ENCODE measurements at regions not wholly inside any gene's neighbourhood (a gene's known extent, or its start where the extent isn't known, plus 50 kb on each side); places are given as distances from the start of the nearest gene placed in this dataset.
A peak's percentile ranks its signal among the peaks of the same experiment; 100 is the strongest.
"Not testable (repeated sequence)": the region's sequence is repeated elsewhere in the genome, so short reads cannot be mapped to it uniquely, and the experiment has no call there.

DNA sequence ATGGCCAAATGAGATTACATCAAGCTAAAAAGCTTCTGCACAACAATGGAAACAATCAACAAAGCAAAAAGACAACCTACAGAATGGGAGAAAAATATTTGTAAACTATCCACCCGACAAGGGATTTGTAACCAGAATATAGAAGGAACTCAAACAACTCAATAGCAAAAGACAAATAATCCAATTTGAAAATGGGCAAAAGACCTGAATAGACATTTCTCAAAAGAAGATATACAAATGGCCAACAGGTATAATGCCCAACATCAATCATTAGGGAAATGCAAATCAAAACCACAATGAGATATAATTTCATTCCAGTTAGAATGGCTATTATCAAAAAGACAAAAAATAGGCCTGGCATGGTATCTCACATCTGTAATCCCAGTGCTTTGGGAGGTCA is 140.0 kb downstream of the GLUL start:
- ChIA-PET POLR2A (ENCODE audit: partially characterized antibody) (no interaction called here), CTCF (ENCODE audit: partially characterized antibody) (no interaction called here)
- Mint-ChIP-seq H3K27ac (no peak overlapping the region), H3K4me1 (peaks cover 6 to 21% (median 13%) of the 10 kb centered on the region in 4 donors), H3K27me3 (no peaks in the 10 kb centered on the region), H3K36me3 (no peaks in the 10 kb centered on the region), H3K9me3 (no peaks in the 10 kb centered on the region), H3K4me3 (no peak overlapping the region)
- DNase-seq: no peak
- H3K27ac ChIP-seq (ENCODE audit: low read depth, low read length): no peak overlapping the region
- H3K9me3 ChIP-seq (ENCODE audit: control insufficient read depth in 1 of 2, low read length in 2 of 2): no peaks in the 10 kb centered on the region
- H3K27me3 ChIP-seq (ENCODE audit: insufficient read depth, low read length): no peaks in the 10 kb centered on the region
- no peaks in the 10 kb centered on the region for H3K36me3 ChIP-seq (ENCODE audit: insufficient read depth, low read length)
- H3K4me3 ChIP-seq (ENCODE audit: low read length in 2 of 2): no peak overlapping the region
- H3K4me1 ChIP-seq (ENCODE audit: insufficient read depth, low read length): peaks cover 12% of the 10 kb centered on the region
- intact Hi-C loops (cut with micrococcal nuclease): no loop called here

DNA sequence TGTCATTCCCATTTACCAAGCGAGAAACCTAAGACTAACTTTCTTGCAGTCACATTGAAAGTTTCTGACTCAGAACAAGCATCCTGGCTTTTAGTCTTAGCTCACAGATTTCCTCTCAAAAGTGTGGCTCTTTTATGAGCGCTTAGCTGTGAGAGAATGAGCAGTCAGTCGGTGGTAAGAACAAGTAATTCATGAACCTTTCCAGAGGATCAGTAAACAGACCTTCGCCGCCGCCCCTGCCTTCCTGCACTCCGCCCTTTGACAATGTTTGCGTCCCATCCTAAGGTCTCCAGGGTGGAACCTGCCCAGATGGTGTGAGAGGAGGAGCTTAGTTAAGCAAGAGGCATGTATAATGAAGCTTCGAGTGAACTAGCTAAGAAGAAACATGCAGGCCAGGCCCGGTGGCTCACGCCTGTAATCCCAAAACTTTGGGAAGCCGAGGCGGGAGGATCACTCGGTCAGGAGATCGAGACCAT is 142.4 kb downstream of the GLUL start:
- no peak overlapping the region for H3K4me3 ChIP-seq (ENCODE audit: low read length in 2 of 2)
- peaks cover 6 to 21% (median 13%) of the 10 kb centered on the region in 4 donors for H3K4me1 Mint-ChIP-seq
- no peaks in the 10 kb centered on the region for H3K36me3 Mint-ChIP-seq
- peaks cover 0 to 4% of the 10 kb centered on the region in 2 donors for H3K27me3 Mint-ChIP-seq
- H3K4me1 ChIP-seq (ENCODE audit: insufficient read depth, low read length): peaks cover 12% of the 10 kb centered on the region
- H3K27ac ChIP-seq (ENCODE audit: low read depth, low read length): no peak overlapping the region
- no peak for DNase-seq
- ChIA-PET CTCF (ENCODE audit: partially characterized antibody) (interaction anchor here (2.0 kb wide), 1 partner anchor 106 kb away, joined by 7 read pairs; no protein-coding TSS in a partner anchor), POLR2A (ENCODE audit: partially characterized antibody) (no interaction called here)
- H3K4me3 Mint-ChIP-seq: peak overlapping the region in 3 of 8 donors; percentile 34 to 49 (median 45)
- intact Hi-C loops (cut with micrococcal nuclease): no loop called here
- H3K27ac Mint-ChIP-seq: peak overlapping the region in 4 of 7 donors; percentile 24 to 59 (median 48)
- H3K36me3 ChIP-seq (ENCODE audit: insufficient read depth, low read length): no peaks in the 10 kb centered on the region
- no peaks in the 10 kb centered on the region for H3K27me3 ChIP-seq (ENCODE audit: insufficient read depth, low read length)
- no peaks in the 10 kb centered on the region for H3K9me3 ChIP-seq (ENCODE audit: control insufficient read depth in 1 of 2, low read length in 2 of 2)
- H3K9me3 Mint-ChIP-seq: no peaks in the 10 kb centered on the region

DNA sequence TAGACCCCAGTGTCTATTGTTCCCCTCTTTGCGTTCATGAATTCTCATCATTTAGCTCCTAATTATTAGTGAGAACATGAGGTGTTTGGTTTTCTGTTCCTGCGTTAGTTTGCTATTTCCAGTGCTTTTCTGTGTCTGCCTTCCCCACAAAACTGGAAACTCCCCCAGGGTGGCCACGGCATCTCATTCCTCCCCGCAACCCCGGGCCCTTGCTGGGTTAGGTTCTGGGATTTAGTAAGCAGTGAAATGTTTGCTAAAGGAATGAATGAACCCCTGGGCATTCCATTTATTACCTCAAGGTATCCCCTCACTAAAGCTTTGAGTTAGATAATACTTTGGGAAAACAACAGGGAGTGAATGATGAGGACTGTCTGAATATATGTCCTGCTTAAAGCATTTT is 142.9 kb downstream of the GLUL start:
- Mint-ChIP-seq H3K27me3 (peaks cover 0 to 6% of the 10 kb centered on the region in 2 donors), H3K4me1 (peaks cover 6 to 21% (median 13%) of the 10 kb centered on the region in 4 donors), H3K36me3 (no peaks in the 10 kb centered on the region), H3K4me3 (peak overlapping the region in 3 of 8 donors; percentile 41 to 54 (median 52)), H3K27ac (peak overlapping the region in 1 of 7 donors; percentile 31), H3K9me3 (no peaks in the 10 kb centered on the region)
- no peak overlapping the region for H3K4me3 ChIP-seq (ENCODE audit: low read length in 2 of 2)
- CTCF ChIA-PET (ENCODE audit: partially characterized antibody): interaction anchor here (2.0 kb wide), 1 partner anchor 105 kb away, joined by 7 read pairs; no protein-coding TSS in a partner anchor
- no peak for DNase-seq
- no peaks in the 10 kb centered on the region for H3K9me3 ChIP-seq (ENCODE audit: control insufficient read depth in 1 of 2, low read length in 2 of 2)
- H3K4me1 ChIP-seq (ENCODE audit: insufficient read depth, low read length): peaks cover 12% of the 10 kb centered on the region
- intact Hi-C loops (cut with micrococcal nuclease): no loop called here
- no peaks in the 10 kb centered on the region for H3K36me3 ChIP-seq (ENCODE audit: insufficient read depth, low read length)
- no peaks in the 10 kb centered on the region for H3K27me3 ChIP-seq (ENCODE audit: insufficient read depth, low read length)
- POLR2A ChIA-PET (ENCODE audit: partially characterized antibody): no interaction called here
- H3K27ac ChIP-seq (ENCODE audit: low read depth, low read length): no peak overlapping the region

DNA sequence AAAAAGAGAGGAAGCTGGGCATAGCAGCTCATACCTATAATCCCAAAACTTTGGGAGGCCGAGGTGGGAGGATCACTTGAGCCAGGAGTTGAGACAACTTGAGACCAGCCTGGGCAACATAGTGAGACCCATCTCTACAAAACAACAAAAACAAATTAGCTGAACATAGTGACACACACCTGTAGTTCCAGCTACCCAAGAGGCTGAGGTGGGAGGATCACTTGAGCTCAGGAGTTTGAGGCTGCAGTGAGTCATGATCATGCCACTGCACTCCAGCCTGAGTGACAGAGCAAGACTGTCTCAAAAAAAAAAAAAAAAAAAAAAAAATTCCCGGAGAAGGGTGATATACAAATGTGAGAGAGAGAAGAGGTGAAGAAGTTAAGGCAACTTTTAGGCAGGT is 143.8 kb downstream of the GLUL start:
- H3K4me3 Mint-ChIP-seq; DNase-seq; H3K4me3 ChIP-seq (ENCODE audit: low read length in 2 of 2); H3K36me3 Mint-ChIP-seq; H3K36me3 ChIP-seq (ENCODE audit: insufficient read depth, low read length); H3K9me3 Mint-ChIP-seq; intact Hi-C loops (cut with micrococcal nuclease); H3K27ac ChIP-seq (ENCODE audit: low read depth, low read length); H3K9me3 ChIP-seq (ENCODE audit: control insufficient read depth in 1 of 2, low read length in 2 of 2); H3K27me3 ChIP-seq (ENCODE audit: insufficient read depth, low read length); H3K27ac Mint-ChIP-seq; H3K27me3 Mint-ChIP-seq: not testable (repeated sequence)
- peaks cover 12% of the 10 kb centered on the region for H3K4me1 ChIP-seq (ENCODE audit: insufficient read depth, low read length)
- CTCF ChIA-PET (ENCODE audit: partially characterized antibody): interaction anchor here (2.0 kb wide), 1 partner anchor 105 kb away, joined by 7 read pairs; no protein-coding TSS in a partner anchor
- H3K4me1 Mint-ChIP-seq: peaks cover 5 to 21% (median 13%) of the 10 kb centered on the region in 4 donors
- POLR2A ChIA-PET (ENCODE audit: partially characterized antibody): interaction anchor here (1.2 kb wide), 1 partner anchor 11 kb away, joined by 3 read pairs; no protein-coding TSS in a partner anchor

DNA sequence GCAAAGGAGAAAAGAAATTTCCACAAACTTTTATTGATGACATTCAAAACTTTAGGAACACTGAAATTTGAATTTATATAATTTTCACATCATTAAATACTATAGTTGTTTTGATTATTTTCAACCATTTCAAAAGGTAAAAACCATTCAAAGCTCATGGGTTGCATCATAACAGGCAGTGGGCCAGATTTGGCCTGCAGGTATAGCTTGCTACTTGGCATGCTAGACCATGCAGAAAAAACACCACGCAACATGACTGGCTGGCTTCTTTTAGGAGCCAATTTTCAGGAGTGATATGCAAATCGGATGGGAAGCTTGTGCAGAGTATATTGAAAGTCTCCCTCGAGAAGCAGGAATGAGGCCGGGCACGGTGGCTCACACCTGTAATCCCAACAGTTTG is 144.8 kb downstream of the GLUL start:
- DNase-seq: no peak
- intact Hi-C loops (cut with micrococcal nuclease): no loop called here
- Histone ChIP-seq H3K36me3 (ENCODE audit: insufficient read depth, low read length) (no peaks in the 10 kb centered on the region), H3K27me3 (ENCODE audit: insufficient read depth, low read length) (no peaks in the 10 kb centered on the region), H3K4me3 (ENCODE audit: low read length in 2 of 2) (no peak overlapping the region), H3K9me3 (ENCODE audit: control insufficient read depth in 1 of 2, low read length in 2 of 2) (no peaks in the 10 kb centered on the region), H3K27ac (ENCODE audit: low read depth, low read length) (no peak overlapping the region), H3K4me1 (ENCODE audit: insufficient read depth, low read length) (peaks cover 12% of the 10 kb centered on the region)
- POLR2A ChIA-PET (ENCODE audit: partially characterized antibody): no interaction called here
- H3K27ac Mint-ChIP-seq: no peak overlapping the region
- H3K4me1 Mint-ChIP-seq: peaks cover 5 to 21% (median 13%) of the 10 kb centered on the region in 4 donors
- H3K36me3 Mint-ChIP-seq: no peaks in the 10 kb centered on the region
- H3K4me3 Mint-ChIP-seq: no peak overlapping the region
- CTCF ChIA-PET (ENCODE audit: partially characterized antibody): no interaction called here
- H3K9me3 Mint-ChIP-seq: no peaks in the 10 kb centered on the region
- peaks cover 3 to 6% of the 10 kb centered on the region in 2 donors for H3K27me3 Mint-ChIP-seq

DNA sequence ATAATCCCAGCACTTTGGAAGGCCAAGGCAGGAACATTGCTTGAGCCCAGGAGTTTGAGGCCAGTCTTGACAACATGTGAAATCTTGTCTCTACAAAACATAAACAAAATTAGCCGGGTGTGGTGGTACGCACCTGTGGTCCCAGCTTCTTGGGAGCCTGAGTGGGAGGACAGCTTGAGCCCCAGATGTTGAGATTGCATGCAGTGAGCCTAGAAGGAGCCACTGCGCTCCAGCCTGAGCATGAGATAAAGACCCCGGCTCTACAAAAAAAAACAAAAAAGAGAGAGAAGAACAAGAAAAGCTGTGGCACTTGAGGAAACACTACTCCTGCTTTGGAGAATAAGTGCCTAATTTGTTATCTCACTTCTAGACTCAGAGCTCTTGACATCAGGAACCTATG is 146.6 kb downstream of the GLUL start:
- peaks cover 12% of the 10 kb centered on the region for H3K4me1 ChIP-seq (ENCODE audit: insufficient read depth, low read length)
- no peaks in the 10 kb centered on the region for H3K9me3 ChIP-seq (ENCODE audit: control insufficient read depth in 1 of 2, low read length in 2 of 2)
- no peaks in the 10 kb centered on the region for H3K36me3 Mint-ChIP-seq
- peaks cover 5 to 20% (median 13%) of the 10 kb centered on the region in 4 donors for H3K4me1 Mint-ChIP-seq
- H3K36me3 ChIP-seq (ENCODE audit: insufficient read depth, low read length): no peaks in the 10 kb centered on the region
- H3K27ac ChIP-seq (ENCODE audit: low read depth, low read length): no peak overlapping the region
- ChIA-PET CTCF (ENCODE audit: partially characterized antibody) (no interaction called here), POLR2A (ENCODE audit: partially characterized antibody) (no interaction called here)
- H3K27me3 ChIP-seq (ENCODE audit: insufficient read depth, low read length): no peaks in the 10 kb centered on the region
- no peak overlapping the region for H3K4me3 ChIP-seq (ENCODE audit: low read length in 2 of 2)
- DNase-seq: no peak
- no peak overlapping the region for H3K4me3 Mint-ChIP-seq
- intact Hi-C loops (cut with micrococcal nuclease): no loop called here
- H3K27me3 Mint-ChIP-seq: peaks cover 3 to 6% of the 10 kb centered on the region in 2 donors
- H3K9me3 Mint-ChIP-seq: no peaks in the 10 kb centered on the region
- H3K27ac Mint-ChIP-seq: no peak overlapping the region

DNA sequence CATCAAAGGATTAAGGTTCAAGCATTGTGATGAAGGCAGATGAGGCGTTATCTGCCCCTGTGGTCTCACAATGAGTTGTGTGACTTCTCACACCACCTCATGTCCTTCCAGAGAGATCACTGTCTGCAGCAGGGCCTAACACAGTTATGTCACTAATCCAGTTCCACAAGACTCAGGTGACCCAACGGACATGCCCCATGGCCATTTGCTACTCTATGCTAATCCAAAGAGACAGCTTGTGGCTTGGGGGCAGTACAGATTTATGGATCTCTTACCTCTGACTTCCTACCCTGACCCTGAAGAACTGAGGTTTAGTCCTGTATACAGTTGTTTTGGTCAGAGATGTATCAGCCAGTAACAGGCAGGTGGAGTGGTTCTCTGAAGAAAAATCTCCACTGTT is 147.1 kb downstream of the GLUL start:
- Mint-ChIP-seq H3K4me1 (peaks cover 5 to 17% (median 12%) of the 10 kb centered on the region in 4 donors), H3K27me3 (peaks cover 3 to 6% of the 10 kb centered on the region in 2 donors), H3K4me3 (no peak overlapping the region), H3K27ac (no peak overlapping the region), H3K36me3 (no peaks in the 10 kb centered on the region), H3K9me3 (no peaks in the 10 kb centered on the region)
- peaks cover 12% of the 10 kb centered on the region for H3K4me1 ChIP-seq (ENCODE audit: insufficient read depth, low read length)
- H3K4me3 ChIP-seq (ENCODE audit: low read length in 2 of 2): no peak overlapping the region
- DNase-seq: no peak
- H3K27me3 ChIP-seq (ENCODE audit: insufficient read depth, low read length): no peaks in the 10 kb centered on the region
- H3K36me3 ChIP-seq (ENCODE audit: insufficient read depth, low read length): no peaks in the 10 kb centered on the region
- ChIA-PET CTCF (ENCODE audit: partially characterized antibody) (no interaction called here), POLR2A (ENCODE audit: partially characterized antibody) (no interaction called here)
- no peak overlapping the region for H3K27ac ChIP-seq (ENCODE audit: low read depth, low read length)
- intact Hi-C loops (cut with micrococcal nuclease): no loop called here
- H3K9me3 ChIP-seq (ENCODE audit: control insufficient read depth in 1 of 2, low read length in 2 of 2): no peaks in the 10 kb centered on the region

Data from CD4-positive, alpha-beta memory T cell (primary cell).